ENCODE measurements at regions not wholly inside any gene's neighbourhood (a gene's known extent, or its start where the extent isn't known, plus 50 kb on each side); places are given as distances from the start of the nearest gene placed in this dataset.

DNA sequence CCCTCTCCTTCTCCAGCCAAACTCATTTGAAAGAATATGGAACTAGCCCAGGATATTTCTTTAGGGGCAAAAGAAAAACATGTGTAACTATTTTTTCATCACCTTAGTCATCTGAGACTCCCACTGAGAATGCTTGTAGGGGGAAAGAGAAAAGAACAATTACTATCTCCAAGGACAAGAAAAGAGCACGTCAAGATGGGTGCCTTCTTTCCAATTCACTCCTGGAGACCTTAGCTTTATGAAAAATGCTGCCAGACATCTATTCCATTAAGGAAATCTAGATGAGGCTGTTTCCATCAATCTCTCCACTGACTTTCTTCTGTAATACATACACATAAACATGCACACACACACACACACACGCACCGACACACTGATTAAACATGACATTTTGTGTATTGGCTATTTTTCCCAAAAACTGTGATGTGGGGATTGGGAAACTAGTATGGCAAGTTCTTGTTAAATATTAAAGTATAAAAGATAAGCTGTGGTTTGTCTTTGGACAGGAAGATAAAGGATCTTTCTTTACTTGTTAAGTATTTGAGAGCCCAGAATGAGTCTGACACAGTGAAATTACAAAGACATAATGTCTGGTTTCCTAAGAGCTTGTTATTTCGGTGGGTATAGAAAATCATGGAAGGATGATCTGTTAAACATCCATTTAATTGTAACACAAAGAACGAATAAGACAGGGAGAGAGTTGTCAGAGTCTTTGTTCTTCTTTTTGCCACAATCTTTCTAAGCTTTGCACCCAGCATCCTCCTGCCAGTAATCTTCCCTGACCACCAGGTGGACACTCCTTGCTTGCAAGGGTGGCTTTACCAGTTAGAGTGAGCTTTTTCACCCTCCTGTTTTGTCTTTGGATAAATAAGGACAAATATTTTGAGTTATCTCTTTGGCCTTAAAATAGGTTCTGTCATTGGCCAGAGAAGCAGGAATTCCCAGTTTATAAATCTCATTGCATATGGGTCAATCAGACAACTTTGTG lies 177.3 kb upstream of the TMEM72 start:
- in situ Hi-C loops (cut with HindIII; ENCODE audit: low pct_ligation_motif_present, low sequenced_read_pairs), result no loop called here
- no peaks in the 10 kb centered on the region for H3K27me3 ChIP-seq (replicated peaks)
- DNase-seq, result no peak
- TF ChIP-seq, protein P1, sequence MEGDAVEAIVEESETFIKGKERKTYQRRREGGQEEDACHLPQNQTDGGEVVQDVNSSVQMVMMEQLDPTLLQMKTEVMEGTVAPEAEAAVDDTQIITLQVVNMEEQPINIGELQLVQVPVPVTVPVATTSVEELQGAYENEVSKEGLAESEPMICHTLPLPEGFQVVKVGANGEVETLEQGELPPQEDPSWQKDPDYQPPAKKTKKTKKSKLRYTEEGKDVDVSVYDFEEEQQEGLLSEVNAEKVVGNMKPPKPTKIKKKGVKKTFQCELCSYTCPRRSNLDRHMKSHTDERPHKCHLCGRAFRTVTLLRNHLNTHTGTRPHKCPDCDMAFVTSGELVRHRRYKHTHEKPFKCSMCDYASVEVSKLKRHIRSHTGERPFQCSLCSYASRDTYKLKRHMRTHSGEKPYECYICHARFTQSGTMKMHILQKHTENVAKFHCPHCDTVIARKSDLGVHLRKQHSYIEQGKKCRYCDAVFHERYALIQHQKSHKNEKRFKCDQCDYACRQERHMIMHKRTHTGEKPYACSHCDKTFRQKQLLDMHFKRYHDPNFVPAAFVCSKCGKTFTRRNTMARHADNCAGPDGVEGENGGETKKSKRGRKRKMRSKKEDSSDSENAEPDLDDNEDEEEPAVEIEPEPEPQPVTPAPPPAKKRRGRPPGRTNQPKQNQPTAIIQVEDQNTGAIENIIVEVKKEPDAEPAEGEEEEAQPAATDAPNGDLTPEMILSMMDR (IDR thresholded peaks at IDR 0.05; ENCODE audit: low read depth, low read length, missing control alignments), result peak; percentile 71
- no peak overlapping the region for H3K4me3 ChIP-seq (ENCODE audit: low read depth, low read length)
- no peak overlapping the region for H3K27ac ChIP-seq
- no peaks in the 10 kb centered on the region for H3K36me3 ChIP-seq (replicated peaks)

DNA sequence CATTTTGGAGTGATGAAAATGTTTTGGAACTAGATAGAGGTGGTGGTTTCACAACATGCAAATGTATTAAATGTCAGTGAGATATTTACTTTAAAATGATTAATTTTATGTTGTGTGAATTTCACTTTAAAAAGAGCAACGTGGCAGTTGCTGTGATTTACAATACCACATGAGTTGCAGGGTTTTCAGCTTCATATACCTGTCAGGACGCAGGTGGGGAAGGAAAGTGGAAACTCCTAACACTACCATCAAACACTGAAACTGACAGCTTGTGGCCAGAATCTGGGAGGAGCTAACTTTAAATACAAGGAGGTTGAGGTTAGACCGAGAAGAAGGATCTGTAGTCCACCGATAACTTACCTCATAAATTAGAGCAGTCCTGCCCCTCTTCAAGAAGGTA lies 168.9 kb upstream of the TMEM72 start:
- in situ Hi-C loops (cut with HindIII; ENCODE audit: low pct_ligation_motif_present, low sequenced_read_pairs), result no loop called here
- H3K36me3 ChIP-seq (replicated peaks), result no peaks in the 10 kb centered on the region
- DNase-seq, result no peak
- no peak overlapping the region for H3K4me3 ChIP-seq (ENCODE audit: low read depth, low read length)
- no peak overlapping the region for H3K27ac ChIP-seq
- TF ChIP-seq, protein P1 (IDR thresholded peaks at IDR 0.05; ENCODE audit: low read depth, low read length, missing control alignments), result no peak
- H3K27me3 ChIP-seq (replicated peaks), result no peaks in the 10 kb centered on the region

DNA sequence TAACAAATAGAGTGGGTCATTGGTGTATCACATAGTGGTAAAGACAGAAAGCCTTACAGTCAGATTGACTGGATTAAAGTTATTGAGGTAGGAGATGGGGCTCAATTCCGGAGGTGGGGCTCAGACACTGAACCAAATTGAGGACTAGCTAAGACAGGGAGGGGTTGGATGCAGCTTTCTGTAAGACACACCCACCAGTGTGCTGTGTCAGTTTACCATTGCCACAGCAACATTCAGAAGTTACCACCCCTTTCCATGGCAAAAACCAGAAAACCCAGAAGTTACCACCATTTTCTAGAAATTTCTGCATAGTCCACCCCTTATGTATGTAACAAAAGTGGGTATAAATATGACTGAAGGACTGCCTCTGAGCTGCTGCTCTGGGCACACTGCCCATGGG lies 167.6 kb upstream of the TMEM72 start:
- no peak overlapping the region for H3K27ac ChIP-seq
- H3K27me3 ChIP-seq (replicated peaks), result no peaks in the 10 kb centered on the region
- H3K36me3 ChIP-seq (replicated peaks), result no peaks in the 10 kb centered on the region
- DNase-seq, result no peak
- TF ChIP-seq, protein P1 (IDR thresholded peaks at IDR 0.05; ENCODE audit: low read depth, low read length, missing control alignments), result no peak
- no peak overlapping the region for H3K4me3 ChIP-seq (ENCODE audit: low read depth, low read length)
- in situ Hi-C loops (cut with HindIII; ENCODE audit: low pct_ligation_motif_present, low sequenced_read_pairs), result no loop called here

DNA sequence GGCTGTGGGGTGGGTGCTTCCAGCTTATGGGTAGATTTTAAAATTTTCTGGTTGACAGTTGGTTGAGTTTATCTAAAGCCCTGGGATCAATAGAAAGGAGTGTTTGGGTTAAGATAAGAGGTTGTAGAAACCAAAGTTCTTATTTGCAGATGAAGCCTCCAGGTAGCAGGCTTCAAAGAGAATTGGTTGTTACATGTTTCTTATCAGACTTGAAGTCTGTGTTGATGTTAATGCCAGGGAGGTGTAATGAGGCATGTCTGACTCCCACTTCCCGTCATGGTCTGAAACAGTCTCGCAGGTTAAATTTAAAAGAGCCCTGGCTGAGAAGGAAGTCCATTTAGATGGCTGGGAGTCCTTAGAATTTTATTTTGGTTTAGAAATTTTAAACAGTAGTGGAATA lies 165.2 kb upstream of the TMEM72 start:
- in situ Hi-C loops (cut with HindIII; ENCODE audit: low pct_ligation_motif_present, low sequenced_read_pairs), result no loop called here
- no peaks in the 10 kb centered on the region for H3K27me3 ChIP-seq (replicated peaks)
- TF ChIP-seq, protein P1 (IDR thresholded peaks at IDR 0.05; ENCODE audit: low read depth, low read length, missing control alignments), result no peak

DNA sequence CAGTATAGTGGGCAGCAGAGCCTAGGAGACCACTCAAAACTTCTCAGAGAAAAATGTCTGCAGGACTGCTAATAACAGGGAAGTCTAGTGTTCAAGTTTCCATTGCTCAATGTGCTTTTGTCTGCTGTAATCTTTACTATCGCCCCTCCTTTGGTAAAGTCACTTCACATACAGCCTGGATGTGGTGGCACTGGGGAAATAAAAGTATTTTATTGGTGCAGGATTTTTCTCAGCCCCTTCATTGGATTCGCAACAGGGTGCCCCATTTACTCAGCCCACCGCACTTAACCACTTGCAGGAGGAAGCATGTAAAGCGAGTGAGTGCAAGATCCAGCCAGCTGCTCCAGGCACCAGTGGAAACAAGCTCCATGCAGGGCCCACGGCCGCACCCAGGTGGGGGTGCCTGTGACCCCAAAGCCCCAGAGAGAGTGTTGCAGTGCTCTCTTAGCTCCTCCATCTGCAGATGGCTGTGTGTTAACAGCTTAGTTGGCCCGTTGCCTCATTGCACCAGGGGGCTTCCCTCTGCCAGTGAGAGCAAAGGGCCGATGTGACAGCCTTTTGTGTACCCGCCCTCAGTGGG lies 163.5 kb upstream of the TMEM72 start:
- DNase-seq, result no peak
- Histone ChIP-seq H3K4me3 (ENCODE audit: low read depth, low read length) (no peak overlapping the region), H3K27ac (no peak overlapping the region), H3K27me3 (replicated peaks) (no peaks in the 10 kb centered on the region), H3K36me3 (replicated peaks) (no peaks in the 10 kb centered on the region)
- in situ Hi-C loops (cut with HindIII; ENCODE audit: low pct_ligation_motif_present, low sequenced_read_pairs), result no loop called here
- TF ChIP-seq, protein P1 (IDR thresholded peaks at IDR 0.05; ENCODE audit: low read depth, low read length, missing control alignments), result no peak

More for the DNA sequence above, 165.2 kb upstream of the TMEM72 start:
- H3K4me3 ChIP-seq (ENCODE audit: low read depth, low read length), result no peak overlapping the region
- no peak for DNase-seq
- H3K27ac ChIP-seq, result no peak overlapping the region
- H3K36me3 ChIP-seq (replicated peaks), result no peaks in the 10 kb centered on the region
